ENCODE measurements at regions not wholly inside any gene's neighbourhood (a gene's known extent, or its start where the extent isn't known, plus 50 kb on each side); places are given as distances from the start of the nearest gene placed in this dataset.
A peak's percentile ranks its signal among the peaks of the same experiment; 100 is the strongest.

GRCh38 chr3:72338942-72339669 is 509.1 kb downstream of the SHQ1 start:
- H3K4me3 ChIP-seq (replicated peaks; ENCODE audit: low read depth, low read length) = no peak overlapping the region
- peak; percentile 94 for DNase-seq (ENCODE audit: low read depth)
- TF ChIP-seq CTCF (IDR thresholded peaks at IDR 0.05; ENCODE audit: low read length, missing control alignments) = no peak

GRCh38 chr3:72338082-72338941 is 509.9 kb downstream of the SHQ1 start:
- TF ChIP-seq CTCF (IDR thresholded peaks at IDR 0.05; ENCODE audit: low read length, missing control alignments) = no peak
- DNase-seq (ENCODE audit: low read depth) = no peak

GRCh38 chr3:72337480-72337855 is 510.8 kb downstream of the SHQ1 start:
- H3K4me3 ChIP-seq (replicated peaks; ENCODE audit: low read depth, low read length) = no peak overlapping the region
- DNase-seq (ENCODE audit: low read depth) = no peak
- TF ChIP-seq CTCF (IDR thresholded peaks at IDR 0.05; ENCODE audit: low read length, missing control alignments) = no peak

More at GRCh38 chr3:72338082-72338941, 509.9 kb downstream of the SHQ1 start:
- no peak overlapping the region for H3K4me3 ChIP-seq (replicated peaks; ENCODE audit: low read depth, low read length)

GRCh38 chr3:72336821-72337479 is 511.3 kb downstream of the SHQ1 start:
- no peak overlapping the region for H3K4me3 ChIP-seq (replicated peaks; ENCODE audit: low read depth, low read length)
- DNase-seq (ENCODE audit: low read depth) = peak; percentile 89
- no peak for TF ChIP-seq CTCF (IDR thresholded peaks at IDR 0.05; ENCODE audit: low read length, missing control alignments)

- no peak for DNase-seq (ENCODE audit: low read depth)
- H3K4me3 ChIP-seq (replicated peaks; ENCODE audit: low read depth, low read length) = no peak overlapping the region
- no peak for TF ChIP-seq CTCF (IDR thresholded peaks at IDR 0.05; ENCODE audit: low read length, missing control alignments)
Observed at GRCh38 chr3:72336114-72336651, 512.1 kb downstream of the SHQ1 start.

- no peak for TF ChIP-seq CTCF (IDR thresholded peaks at IDR 0.05; ENCODE audit: low read length, missing control alignments)
- DNase-seq (ENCODE audit: low read depth) = no peak
Observed at GRCh38 chr3:72335458-72336095, 512.7 kb downstream of the SHQ1 start.

More at GRCh38 chr3:72335458-72336095, 512.7 kb downstream of the SHQ1 start:
- no peak overlapping the region for H3K4me3 ChIP-seq (replicated peaks; ENCODE audit: low read depth, low read length)

Data from fibroblast of pulmonary artery (primary cell).